IMR-90 (cell line): ENCODE measurements at regions not wholly inside any gene's neighbourhood (a gene's known extent, or its start where the extent isn't known, plus 50 kb on each side); places are given as distances from the start of the nearest gene placed in this dataset.
A peak's percentile ranks its signal among the peaks of the same experiment; 100 is the strongest.

Source experiments
- ATAC-seq: fragments of 200-7000 bp; cut with Tn5 transposase; 2 replicates; pipeline ENCODE4 v1.9.1; 2020; ENCODE audit warnings: low read depth, mild to moderate bottlenecking, moderate library complexity
- BruUV-seq: library from RNA; stranded (reverse); fragments of 400-500 nt; replicated peaks from 2 replicates; lab custom pipeline; 2021; lab: Mats Ljungman, UMichigan
- CTCF ChIA-PET: fragments of 300-600 bp; formaldehyde crosslinking; extraction: SDS; loops from one replicate; lab custom pipeline; 2021; ENCODE audit warnings: antibody characterized with exemption; lab: Yijun Ruan, JAX
- POLR2A ChIA-PET: fragments of 300-600 bp; sonication (Branson Sonifier 250); formaldehyde crosslinking; loops from one replicate; lab custom pipeline; 2022; ENCODE audit warnings: antibody characterized with exemption; ENCODE audit not compliant: unreplicated experiment; lab: Charles Lee
- DNase-seq: peaks from one replicate; pipeline ENCODE4 v3.0.0; 2013
- H2AFZ ChIP-seq: replicated peaks from 2 replicates; pipeline ENCODE3; 2013; ENCODE audit warnings: low read length, mild to moderate bottlenecking; ENCODE audit not compliant: poor library complexity
- H2AK5ac ChIP-seq: 2 replicates; pipeline ENCODE4 v1.6.1; 2013; ENCODE audit warnings: low read depth, low read length, inconsistent platforms
- H2AK9ac ChIP-seq: replicated peaks from 2 replicates; pipeline ENCODE3; 2013; ENCODE audit warnings: mild to moderate bottlenecking, low read depth, low read length, moderate library complexity; ENCODE audit not compliant: poor library complexity
- H2BK120ac ChIP-seq: 2 replicates; pipeline ENCODE4 v1.6.1; 2013; ENCODE audit warnings: low read depth, low read length, inconsistent platforms
- H2BK15ac ChIP-seq: 3 replicates; pipeline ENCODE4 v1.6.1; 2013; ENCODE audit warnings: low read depth, low read length, inconsistent platforms
- H2BK20ac ChIP-seq: 2 replicates; pipeline ENCODE4 v1.6.1; 2013; ENCODE audit warnings: low read depth, mild to moderate bottlenecking, inconsistent platforms, low read length, moderate library complexity
- H2BK5ac ChIP-seq: 2 replicates; pipeline ENCODE4 v1.6.1; 2013; ENCODE audit warnings: mild to moderate bottlenecking, low read depth, low read length, inconsistent platforms; ENCODE audit not compliant: poor library complexity, severe bottlenecking
- H3K14ac ChIP-seq: replicated peaks from 2 replicates; pipeline ENCODE4 v1.6.1; 2013; ENCODE audit warnings: low read depth, low read length, inconsistent platforms
- H3K18ac ChIP-seq: 2 replicates; pipeline ENCODE4 v1.6.1; 2013; ENCODE audit warnings: low read depth, low read length, control low read depth
- H3K23ac ChIP-seq: 2 replicates; pipeline ENCODE4 v1.6.1; 2013; ENCODE audit warnings: low read depth, low read length, inconsistent platforms
- H3K27ac ChIP-seq: 2 replicates; pipeline ENCODE4 v1.5.1; 2013; ENCODE audit warnings: mild to moderate bottlenecking, control low read depth, low read length; ENCODE audit not compliant: insufficient read depth
- H3K27me3 ChIP-seq: 2 replicates; pipeline ENCODE4 v1.6.1; 2013; ENCODE audit warnings: low read length; ENCODE audit not compliant: control insufficient read depth, insufficient read depth
- H3K36me3 ChIP-seq: 2 replicates; pipeline ENCODE4 v1.6.1; 2013; ENCODE audit warnings: low read length, mixed read lengths; ENCODE audit not compliant: control insufficient read depth, insufficient read depth
- H3K4ac ChIP-seq: 2 replicates; pipeline ENCODE4 v1.6.1; 2013; ENCODE audit warnings: low read depth, low read length, inconsistent platforms
- H3K4me1 ChIP-seq: 2 replicates; pipeline ENCODE4 v1.6.1; 2013; ENCODE audit warnings: low read length, mixed read lengths; ENCODE audit not compliant: control insufficient read depth, insufficient read depth
- H3K4me2 ChIP-seq: 2 replicates; pipeline ENCODE4 v1.6.1; 2013; ENCODE audit warnings: low read depth, mild to moderate bottlenecking, control low read depth, low read length, moderate library complexity
- H3K4me3 ChIP-seq: 2 replicates; pipeline ENCODE4 v1.5.1; 2013; ENCODE audit warnings: low read depth, mild to moderate bottlenecking, control low read depth, low read length, moderate library complexity; ENCODE audit not compliant: insufficient read depth
- H3K56ac ChIP-seq: 2 replicates; pipeline ENCODE4 v1.6.1; 2013; ENCODE audit warnings: low read length, inconsistent platforms; ENCODE audit not compliant: insufficient read depth; ENCODE audit errors: extremely low read depth
- H3K79me1 ChIP-seq, 2 experiments: 2 replicates each; pipeline ENCODE4 v1.6.1; 2013; ENCODE audit warnings: low read length in 2 of 2, inconsistent platforms in 1 of 2, low read depth in 1 of 2
- H3K9ac ChIP-seq: 2 replicates; pipeline ENCODE4 v1.6.1; 2013; ENCODE audit warnings: low read depth, low read length, control low read depth
- H3K9me1 ChIP-seq: 2 replicates; pipeline ENCODE4 v1.6.1; 2013; ENCODE audit warnings: low read length, inconsistent platforms; ENCODE audit not compliant: insufficient read depth
- H3K9me3 ChIP-seq: 2 replicates; pipeline ENCODE4 v1.6.1; 2013; ENCODE audit warnings: low read length; ENCODE audit not compliant: control insufficient read depth, insufficient read depth
- H4K20me1 ChIP-seq: 2 replicates; pipeline ENCODE4 v1.6.1; 2013; ENCODE audit warnings: low read length, inconsistent platforms; ENCODE audit not compliant: insufficient read depth
- H4K5ac ChIP-seq: 2 replicates; pipeline ENCODE4 v1.6.1; 2013; ENCODE audit warnings: mild to moderate bottlenecking, low read depth, low read length, control low read depth
- H4K8ac ChIP-seq, 2 experiments: 2 replicates each; pipeline ENCODE4 v1.6.1; 2013; ENCODE audit warnings: low read depth in 2 of 2, low read length in 2 of 2, control low read depth in 1 of 2, inconsistent platforms in 1 of 2
- H4K91ac ChIP-seq: 2 replicates; pipeline ENCODE4 v1.6.1; 2013; ENCODE audit warnings: low read depth, low read length, inconsistent platforms; ENCODE audit not compliant: insufficient read depth
- CEBPB ChIP-seq: IDR thresholded peaks from 2 replicates; pipeline ENCODE4 v1.6.1; 2012; ENCODE audit warnings: low read depth, low read length, improper control_type of control experiment
- CTCF ChIP-seq: conservative IDR thresholded peaks from 2 replicates; pipeline ENCODE4 v1.5.1; 2012; ENCODE audit warnings: mild to moderate bottlenecking, low read depth, low read length, improper control_type of control experiment
- NFE2L2 ChIP-seq: fragments of 150-350 bp; IDR thresholded peaks from 2 replicates; pipeline ENCODE4 v1.6.1; 2016; ENCODE audit warnings: low read depth, mild to moderate bottlenecking, low read length
- dilution Hi-C: fragments of 300-500 bp; cut with HindIII; formaldehyde crosslinking; loops from one replicate; pipeline ENCODE4 v1.14.3; 2018; ENCODE audit warnings: low sequenced_read_pairs; ENCODE audit not compliant: unreplicated experiment
- in situ Hi-C: fragments of 300-500 bp; cut with MboI; formaldehyde crosslinking; loops from 3 replicates; pipeline ENCODE4 v1.14.3; 2019; ENCODE audit warnings: low sequenced_read_pairs, inconsistent platforms, mixed read lengths
- intact Hi-C: fragments of 100-400 bp; cut with micrococcal nuclease; formaldehyde crosslinking; loops from 2 replicates; pipeline ENCODE4 v1.10.0; 2022

GRCh38 chr1:87800006-87800405, 471.3 kb downstream of the LMO4 start:
- Histone ChIP-seq H3K27ac (no peak overlapping the region), H3K9me3 (no peaks in the 10 kb centered on the region), H4K5ac (no peak overlapping the region), H2AFZ (no peak overlapping the region), H2AK9ac (no peak overlapping the region), H3K4me1 (peaks cover 9% of the 10 kb centered on the region), H2BK20ac (no peak overlapping the region), H3K4me3 (no peak overlapping the region), H2BK15ac (no peak overlapping the region), H3K4ac (no peak overlapping the region), H3K56ac (no peak overlapping the region), H4K91ac (no peak overlapping the region), H2BK120ac (no peak overlapping the region), H3K18ac (no peak overlapping the region; the same call in 1 of the 2 replicates), H3K23ac (no peak overlapping the region), H2AK5ac (no peak overlapping the region), H4K20me1 (no peaks in the 10 kb centered on the region), H3K9ac (no peak overlapping the region), H3K79me1 (0 out of 4 replicates have a peak, but pooled peaks cover 0 to under 1% of the 10 kb centered on the region in 2 experiments), H3K9me1 (peaks cover 2% of the 10 kb centered on the region), H4K8ac (no peak overlapping the region), H2BK5ac (peak overlapping the region; percentile 66), H3K4me2 (no peak overlapping the region), H3K36me3 (no peaks in the 10 kb centered on the region), H3K14ac (no peak overlapping the region), H3K27me3 (no peaks in the 10 kb centered on the region)
- ChIA-PET POLR2A (no interaction called here), CTCF (no interaction called here)
- 0 out of 2 replicates have a peak, but pooled peaks have one; percentile 27 for ATAC-seq
- intact Hi-C loops = no loop called here
- BruUV-seq = no TSS peak
- peak; percentile 40 for DNase-seq
- in situ Hi-C loops = no loop called here
- dilution Hi-C loops = no loop called here
- TF ChIP-seq CEBPB (0 out of 2 replicates have a peak, but pooled peaks have one; percentile 7), NFE2L2 (no peak), CTCF (no peak)
